GM12878 (cell line): ENCODE measurements at regions not wholly inside any gene's neighbourhood (a gene's known extent, or its start where the extent isn't known, plus 50 kb on each side); places are given as distances from the start of the nearest gene placed in this dataset.

Experiments
- ATAC-seq: fragments of 200-7000 bp; cut with Tn5 transposase; 3 replicates; pipeline ENCODE4 v1.9.1; 2020; ENCODE audit warnings: mild to moderate bottlenecking, moderate library complexity
- BruUV-seq: library from RNA; stranded (reverse); fragments of 400-500 nt; replicated peaks from 2 replicates; lab custom pipeline; 2021; lab: Mats Ljungman, UMichigan
- CTCF ChIA-PET: fragments of 300-600 bp; sonication (Branson Sonifier 250); formaldehyde crosslinking; extraction: SDS; loops from one replicate; lab custom pipeline; 2021; ENCODE audit warnings: inconsistent platforms; lab: Yijun Ruan, JAX
- POLR2A ChIA-PET: fragments of 350-600 bp; formaldehyde crosslinking; extraction: SDS; loops from one replicate; lab custom pipeline; 2021; ENCODE audit warnings: inconsistent platforms; lab: Charles Lee
- RAD21 ChIA-PET: fragments of 300-600 bp; sonication (Branson Sonifier 250); formaldehyde crosslinking; loops from one replicate; lab custom pipeline; 2023; ENCODE audit warnings: antibody characterized with exemption; ENCODE audit not compliant: unreplicated experiment; lab: Charles Lee
- SMC1A ChIA-PET: fragments of 300-600 bp; sonication (Branson Sonifier 250); formaldehyde crosslinking; loops from one replicate; lab custom pipeline; 2023; ENCODE audit not compliant: unreplicated experiment, uncharacterized antibody; lab: Charles Lee
- DNase-seq: peaks from one replicate; pipeline ENCODE4 v3.0.0-alpha.2; 2011; ENCODE audit warnings: low read depth, low spot score
- FAIRE-seq: peaks from 3 replicates; lab custom pipeline; 2011; peaks lifted over from hg19 to GRCh38; lab: Jason Lieb, UNC
- H2AFZ ChIP-seq: 2 replicates; pipeline ENCODE4 v1.6.0; 2011; ENCODE audit warnings: low read depth, low read length, control low read depth; ENCODE audit not compliant: control insufficient read depth
- H3K27ac ChIP-seq: 2 replicates; pipeline ENCODE4 v1.5.1; 2011; ENCODE audit warnings: control low read depth; ENCODE audit not compliant: control insufficient read depth, insufficient read depth
- H3K27me3 ChIP-seq, 2 experiments: replicated peaks in 1 of 2; 2 replicates each; pipeline versions ENCODE4 v1.6.0 to v1.6.1; 2011; ENCODE audit warnings: low read length in 1 of 2; ENCODE audit not compliant: control insufficient read depth in 2 of 2, insufficient read depth in 2 of 2
- H3K36me3 ChIP-seq, 2 experiments: 2 replicates each; pipeline ENCODE4 v1.5.1; 2011; ENCODE audit warnings: low read length in 1 of 2; ENCODE audit not compliant: control insufficient read depth in 2 of 2, insufficient read depth in 2 of 2
- H3K4me1 ChIP-seq: 2 replicates; pipeline ENCODE4 v1.6.1; 2011; ENCODE audit warnings: mild to moderate bottlenecking, low read length, moderate library complexity, mixed read lengths; ENCODE audit not compliant: control insufficient read depth, insufficient read depth
- H3K4me2 ChIP-seq: 2 replicates; pipeline ENCODE4 v1.6.0; 2011; ENCODE audit warnings: control low read depth; ENCODE audit not compliant: control insufficient read depth, insufficient read depth
- H3K4me3 ChIP-seq: fragments of 200-600 bp; sonication (generic); 2 replicates; pipeline ENCODE4 v1.5.1; 2016
- H3K79me2 ChIP-seq: 2 replicates; pipeline ENCODE4 v1.6.0; 2011; ENCODE audit warnings: low read length; ENCODE audit not compliant: control insufficient read depth, insufficient read depth
- H3K9ac ChIP-seq: 2 replicates; pipeline ENCODE4 v1.8.0; 2011; ENCODE audit warnings: low read length, control low read depth, mixed read lengths; ENCODE audit not compliant: control insufficient read depth, insufficient read depth
- H3K9me3 ChIP-seq: replicated peaks from 3 replicates; pipeline ENCODE4 v1.5.1; 2011; ENCODE audit warnings: mild to moderate bottlenecking, low read length; ENCODE audit not compliant: control insufficient read depth, insufficient read depth
- H4K20me1 ChIP-seq: 2 replicates; pipeline ENCODE4 v1.6.0; 2011; ENCODE audit not compliant: control insufficient read depth, insufficient read depth
- BCL11A ChIP-seq: IDR thresholded peaks from 2 replicates; pipeline ENCODE4 v1.6.1; 2011; ENCODE audit warnings: low read depth, low read length
- GATAD2B ChIP-seq: fragments of 450-650 bp; conservative IDR thresholded peaks from 2 replicates; pipeline ENCODE4 v1.6.1; 2017; ENCODE audit warnings: low read depth, mild to moderate bottlenecking, moderate library complexity
- IRF4 ChIP-seq: IDR thresholded peaks from 2 replicates; pipeline ENCODE4 v1.6.1; 2011; ENCODE audit warnings: low read depth, low read length
- NR2C2 ChIP-seq: IDR thresholded peaks from 2 replicates; pipeline ENCODE4 v1.6.1; 2011; ENCODE audit warnings: borderline replicate concordance, low read depth; ENCODE audit not compliant: control insufficient read depth, insufficient read length
- PAX8 ChIP-seq: fragments of 450-650 bp; IDR thresholded peaks from 2 replicates; pipeline ENCODE4 v1.6.1; 2017; ENCODE audit warnings: mild to moderate bottlenecking, moderate library complexity
- SPI1 ChIP-seq: IDR thresholded peaks from 2 replicates; pipeline ENCODE4 v1.6.1; 2011; ENCODE audit warnings: low read depth, mild to moderate bottlenecking, low read length, moderate library complexity, borderline replicate concordance; ENCODE audit not compliant: insufficient read depth
- TARDBP ChIP-seq: IDR thresholded peaks from 2 replicates; pipeline ENCODE4 v1.6.1; 2016; ENCODE audit warnings: borderline replicate concordance
- TCF12 ChIP-seq: IDR thresholded peaks from 2 replicates; pipeline ENCODE4 v1.6.1; 2011; ENCODE audit warnings: low read depth, mild to moderate bottlenecking, low read length
- ZNF592 ChIP-seq: fragments of 450-650 bp; IDR thresholded peaks from 2 replicates; pipeline ENCODE4 v1.6.1; 2017; ENCODE audit warnings: mild to moderate bottlenecking, moderate library complexity
- ZNF622 ChIP-seq: fragments of 450-650 bp; IDR thresholded peaks from 2 replicates; pipeline ENCODE4 v1.6.1; 2017; ENCODE audit warnings: mild to moderate bottlenecking, inconsistent platforms
- WGBS: methylation state at CpG from one replicate; pipeline ENCODE4 v1.1.6; 2016; ENCODE audit warnings: low lambda C conversion rate; ENCODE audit not compliant: insufficient replicate concordance, insufficient coverage; ENCODE audit errors: missing lambda C conversion rate; 5-methylcytosine and 5-hydroxymethylcytosine counted together
- in situ Hi-C: fragments of 300-500 bp; cut with MboI; formaldehyde crosslinking; loops from 9 replicates; pipeline ENCODE4 v1.14.3; 2018; ENCODE audit warnings: mixed read lengths
- intact Hi-C: fragments of 100-400 bp; cut with micrococcal nuclease; formaldehyde crosslinking; loops from one replicate; pipeline ENCODE4 v1.14.2; 2022; ENCODE audit not compliant: unreplicated experiment
- TF ChIP-seq, protein P1 (sequence below): IDR thresholded peaks from 2 replicates; pipeline ENCODE4 v1.6.1; 2012; ENCODE audit warnings: low read depth, low read length, improper control_type of control experiment

DNA sequence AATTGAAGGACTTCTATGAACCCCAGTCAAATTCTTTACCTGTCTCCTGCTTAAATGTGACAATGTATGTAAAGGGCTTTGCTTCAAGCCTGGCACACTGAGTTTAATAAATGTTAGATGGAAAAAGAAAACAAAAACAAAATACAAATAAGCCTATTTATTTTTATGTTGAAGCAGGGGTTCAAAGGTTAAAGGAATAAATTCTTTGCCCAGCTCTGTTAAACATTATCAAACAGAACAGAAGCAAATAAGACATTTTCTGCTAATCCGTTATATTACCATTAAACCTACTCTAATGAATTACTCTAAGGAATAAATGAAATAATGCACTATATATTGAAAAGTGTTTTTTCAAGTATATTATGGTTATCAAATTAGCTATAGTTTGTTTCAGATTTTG is 182.5 kb upstream of the CEP162 start:
- POLR2A ChIA-PET, result interaction anchor here (0.8 kb wide), 1 partner anchor 137 kb away, joined by 3 read pairs; no protein-coding TSS in a partner anchor

More for the DNA sequence above, 182.5 kb upstream of the CEP162 start:
- BruUV-seq, result no TSS peak
- no peaks in the 10 kb centered on the region for H3K27me3 ChIP-seq
- ChIA-PET CTCF (interaction anchor here (0.6 to 2.0 kb wide), 9 partner anchors 9 to 180 kb away, joined by 3 to 8 read pairs (median 3); no protein-coding TSS in a partner anchor), SMC1A (interaction anchor here (0.6 to 2.8 kb wide), 16 partner anchors 9 to 633 kb away, joined by 3 to 14 read pairs (median 5); no protein-coding TSS in a partner anchor), RAD21 (interaction anchor here (1.0 to 2.7 kb wide), 9 partner anchors 13 to 360 kb away, joined by 3 to 13 read pairs (median 4); no protein-coding TSS in a partner anchor)
- no peaks in the 10 kb centered on the region for H3K4me1 ChIP-seq
- H4K20me1 ChIP-seq, result no peaks in the 10 kb centered on the region
- no peak for ATAC-seq
- FAIRE-seq, result no peak
- intact Hi-C loops, result loop anchor here (10.0 kb wide), 1 partner anchor 525 kb away; no protein-coding TSS in a partner anchor
- H3K79me2 ChIP-seq, result no peaks in the 10 kb centered on the region
- H2AFZ ChIP-seq, result no peak overlapping the region
- no peak for DNase-seq
- no peaks in the 10 kb centered on the region for H3K9me3 ChIP-seq
- TF ChIP-seq BCL11A, result no peak
- no peak for TF ChIP-seq SPI1
- TF ChIP-seq NR2C2, result no peak
- no peak for TF ChIP-seq IRF4
- no peak for TF ChIP-seq TARDBP
- no peak for TF ChIP-seq PAX8
- TF ChIP-seq GATAD2B, result no peak
- TF ChIP-seq, protein P1, sequence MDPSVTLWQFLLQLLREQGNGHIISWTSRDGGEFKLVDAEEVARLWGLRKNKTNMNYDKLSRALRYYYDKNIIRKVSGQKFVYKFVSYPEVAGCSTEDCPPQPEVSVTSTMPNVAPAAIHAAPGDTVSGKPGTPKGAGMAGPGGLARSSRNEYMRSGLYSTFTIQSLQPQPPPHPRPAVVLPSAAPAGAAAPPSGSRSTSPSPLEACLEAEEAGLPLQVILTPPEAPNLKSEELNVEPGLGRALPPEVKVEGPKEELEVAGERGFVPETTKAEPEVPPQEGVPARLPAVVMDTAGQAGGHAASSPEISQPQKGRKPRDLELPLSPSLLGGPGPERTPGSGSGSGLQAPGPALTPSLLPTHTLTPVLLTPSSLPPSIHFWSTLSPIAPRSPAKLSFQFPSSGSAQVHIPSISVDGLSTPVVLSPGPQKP, result no peak
- no peak for TF ChIP-seq ZNF622
- TF ChIP-seq ZNF592, result no peak
- TF ChIP-seq TCF12, result no peak
- H3K4me3 ChIP-seq, result no peak overlapping the region
- no peaks in the 10 kb centered on the region for H3K36me3 ChIP-seq
- 86% methylated on average over 1 of the region's 1 CpG for WGBS
- no peak overlapping the region for H3K4me2 ChIP-seq
- in situ Hi-C loops, result no loop called here
- no peak overlapping the region for H3K27ac ChIP-seq
- no peak overlapping the region for H3K9ac ChIP-seq
